BLaER1 (cell line): ENCODE measurements at regions not wholly inside any gene's neighbourhood (a gene's known extent, or its start where the extent isn't known, plus 50 kb on each side); places are given as distances from the start of the nearest gene placed in this dataset.

Experiments used
- H3K27ac ChIP-seq: shearing (Covaris generic); formaldehyde crosslinking; 2 replicates; pipeline ENCODE4 v1.8.1; 2022
- H3K27me3 ChIP-seq: shearing (Covaris generic); formaldehyde crosslinking; 2 replicates; pipeline ENCODE4 v1.8.1; 2022
- H3K36me3 ChIP-seq: shearing (Covaris generic); formaldehyde crosslinking; 2 replicates; pipeline ENCODE4 v1.8.1; 2022
- H3K4me1 ChIP-seq: shearing (Covaris generic); formaldehyde crosslinking; 2 replicates; pipeline ENCODE4 v1.8.1; 2022
- H3K4me2 ChIP-seq: shearing (Covaris generic); formaldehyde crosslinking; 2 replicates; pipeline ENCODE4 v1.8.1; 2022
- H3K4me3 ChIP-seq: shearing (Covaris generic); formaldehyde crosslinking; 2 replicates; pipeline ENCODE4 v1.8.1; 2022
- H3K9ac ChIP-seq: shearing (Covaris generic); formaldehyde crosslinking; 2 replicates; pipeline ENCODE4 v1.8.1; 2022
- H3K9me3 ChIP-seq: shearing (Covaris generic); formaldehyde crosslinking; 2 replicates; pipeline ENCODE4 v1.8.1; 2022
- H4K20me1 ChIP-seq: shearing (Covaris generic); formaldehyde crosslinking; 2 replicates; pipeline ENCODE4 v1.8.1; 2022
- Cebpa-rat ChIP-seq: shearing (Covaris generic); IDR thresholded peaks from 2 replicates; pipeline ENCODE4 v1.8.1; 2022

DNA sequence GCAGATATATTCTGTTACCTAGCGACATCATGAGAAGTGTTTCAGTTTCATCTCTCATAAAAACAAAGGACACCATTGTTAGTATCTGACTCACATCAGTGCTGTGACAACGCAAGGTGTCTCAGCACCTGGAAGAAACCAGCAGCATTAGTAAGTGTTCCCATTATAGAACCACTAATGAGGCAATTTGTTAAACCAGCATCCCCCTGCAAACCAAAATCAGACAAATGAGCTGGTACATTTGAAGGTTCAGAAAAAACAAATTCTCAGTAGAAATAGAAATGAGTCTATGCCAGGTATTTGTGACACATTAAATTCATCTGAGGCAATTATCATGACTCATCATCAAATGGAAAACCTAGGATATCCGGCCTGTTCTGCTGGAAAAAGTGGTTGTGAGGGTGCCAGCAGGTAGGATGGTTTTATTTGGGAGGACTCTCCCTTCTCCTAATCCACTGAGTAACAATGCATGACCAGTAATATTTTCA, 151.7 kb downstream of the TMEM200A start:
- H3K27ac ChIP-seq: no peak overlapping the region

DNA sequence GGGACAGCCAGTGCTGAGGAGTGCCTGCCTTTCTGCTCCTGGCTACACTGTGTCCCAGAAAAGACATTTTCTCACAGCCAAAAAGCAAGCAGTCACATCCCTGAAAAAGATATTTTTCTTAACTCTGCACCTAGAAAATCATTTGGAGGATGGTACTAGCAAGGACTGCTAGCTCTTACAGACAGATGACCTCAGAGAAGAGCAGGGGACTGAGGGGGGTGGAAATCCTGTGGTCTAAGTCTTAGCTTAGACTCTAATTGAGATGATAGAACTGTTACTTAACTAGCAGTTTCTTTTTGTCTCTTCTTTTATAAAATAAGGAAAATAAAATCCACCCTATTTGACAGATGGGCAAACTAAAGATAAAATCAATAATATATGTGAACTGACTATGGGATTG, 152.8 kb downstream of the TMEM200A start:
- Histone ChIP-seq H4K20me1 (no peaks in the 10 kb centered on the region), H3K27ac (no peak overlapping the region), H3K9ac (no peak overlapping the region), H3K4me1 (peaks cover 29% of the 10 kb centered on the region), H3K4me3 (no peak overlapping the region), H3K9me3 (peaks cover 5% of the 10 kb centered on the region; the same call in 1 of the 2 replicates), H3K27me3 (no peaks in the 10 kb centered on the region), H3K4me2 (no peak overlapping the region), H3K36me3 (no peaks in the 10 kb centered on the region)
- no peak for TF ChIP-seq Cebpa-rat

More for the DNA sequence above, 151.7 kb downstream of the TMEM200A start:
- no peaks in the 10 kb centered on the region for H3K36me3 ChIP-seq
- no peak overlapping the region for H3K4me3 ChIP-seq
- no peak overlapping the region for H3K4me2 ChIP-seq
- H3K4me1 ChIP-seq: peaks cover 33% of the 10 kb centered on the region
- H3K9ac ChIP-seq: no peak overlapping the region
- peaks cover 5% of the 10 kb centered on the region; the same call in 1 of the 2 replicates for H3K9me3 ChIP-seq
- no peaks in the 10 kb centered on the region for H4K20me1 ChIP-seq
- no peak for TF ChIP-seq Cebpa-rat
- H3K27me3 ChIP-seq: no peaks in the 10 kb centered on the region

DNA sequence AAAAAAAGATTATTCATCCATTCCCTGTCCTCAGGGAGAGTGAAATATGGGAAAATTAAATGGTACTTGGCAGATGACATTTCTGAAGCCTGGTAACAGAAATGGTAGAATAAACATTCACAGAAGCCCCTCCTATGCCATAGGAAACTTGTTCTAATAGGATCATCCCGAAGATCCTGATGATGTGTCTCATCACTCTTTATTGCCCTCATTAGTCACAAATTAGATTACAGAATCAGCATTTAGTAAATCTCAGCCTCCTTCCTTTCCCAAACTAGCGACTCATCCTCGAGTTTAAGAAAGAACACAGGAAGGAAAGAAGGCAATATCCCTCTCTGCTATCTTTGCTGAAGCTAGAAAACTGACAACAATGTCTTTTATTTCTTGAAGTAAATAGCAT, 154.4 kb downstream of the TMEM200A start:
- Histone ChIP-seq H3K4me2 (no peak overlapping the region), H3K9me3 (peaks cover 5% of the 10 kb centered on the region; the same call in 1 of the 2 replicates), H3K27me3 (no peaks in the 10 kb centered on the region), H3K27ac (no peak overlapping the region), H3K9ac (no peak overlapping the region), H3K36me3 (no peaks in the 10 kb centered on the region), H3K4me1 (peaks cover 31% of the 10 kb centered on the region), H3K4me3 (no peak overlapping the region), H4K20me1 (no peaks in the 10 kb centered on the region)
- TF ChIP-seq Cebpa-rat: no peak

DNA sequence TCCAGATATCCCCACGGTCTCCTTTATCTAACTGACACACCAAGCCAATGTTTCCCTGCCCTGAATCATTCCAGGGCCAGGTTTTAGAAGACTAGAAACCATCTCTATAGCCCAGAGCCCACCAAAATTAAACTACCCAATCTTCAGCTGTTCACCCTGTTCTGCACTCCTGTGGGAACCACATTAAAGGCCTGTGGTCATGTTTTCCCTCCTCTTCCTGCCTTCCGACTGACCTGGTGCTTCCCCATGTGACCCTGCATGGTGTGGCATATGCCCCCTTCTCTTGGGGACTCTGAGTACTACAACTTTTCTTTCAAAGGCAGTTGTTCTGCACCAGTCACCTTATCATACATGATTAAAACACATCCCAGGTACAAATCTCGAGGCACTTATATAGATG, 155.0 kb downstream of the TMEM200A start:
- H3K9me3 ChIP-seq: peaks cover 5% of the 10 kb centered on the region; the same call in 1 of the 2 replicates

DNA sequence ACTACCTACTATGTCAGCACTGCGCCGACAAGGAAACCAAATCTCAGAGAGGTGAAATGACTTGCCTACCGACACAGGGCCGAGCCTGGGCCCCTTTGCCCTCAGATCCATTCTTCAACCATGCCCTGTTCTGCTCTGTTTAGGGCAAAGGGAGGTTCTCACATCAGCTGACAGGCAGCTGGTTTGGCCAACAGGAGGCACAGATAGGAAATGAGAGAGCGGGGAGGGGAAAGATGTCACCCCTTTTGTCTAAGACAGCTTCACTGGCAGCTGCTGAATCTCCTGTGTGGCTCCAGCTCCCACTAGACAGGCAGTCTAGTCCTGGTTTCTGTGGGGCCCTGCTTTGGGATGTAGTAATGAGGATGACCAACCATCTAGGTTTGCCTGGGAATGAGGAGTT, 158.7 kb downstream of the TMEM200A start:
- no peak for TF ChIP-seq Cebpa-rat
- Histone ChIP-seq H3K4me3 (no peak overlapping the region), H3K4me1 (peaks cover 46% of the 10 kb centered on the region), H3K4me2 (peak overlapping the region; percentile 73), H3K36me3 (no peaks in the 10 kb centered on the region), H3K9me3 (peaks cover 8% of the 10 kb centered on the region), H3K27me3 (no peaks in the 10 kb centered on the region), H4K20me1 (no peaks in the 10 kb centered on the region), H3K27ac (peak overlapping the region; percentile 39; the same call in 1 of the 2 replicates), H3K9ac (no peak overlapping the region)

More for the DNA sequence above, 155.0 kb downstream of the TMEM200A start:
- Histone ChIP-seq H3K36me3 (no peaks in the 10 kb centered on the region), H3K4me2 (peak overlapping the region; percentile 28), H3K4me1 (peaks cover 37% of the 10 kb centered on the region), H3K27ac (no peak overlapping the region), H3K27me3 (no peaks in the 10 kb centered on the region), H4K20me1 (no peaks in the 10 kb centered on the region), H3K4me3 (no peak overlapping the region), H3K9ac (no peak overlapping the region)
- TF ChIP-seq Cebpa-rat: no peak

DNA sequence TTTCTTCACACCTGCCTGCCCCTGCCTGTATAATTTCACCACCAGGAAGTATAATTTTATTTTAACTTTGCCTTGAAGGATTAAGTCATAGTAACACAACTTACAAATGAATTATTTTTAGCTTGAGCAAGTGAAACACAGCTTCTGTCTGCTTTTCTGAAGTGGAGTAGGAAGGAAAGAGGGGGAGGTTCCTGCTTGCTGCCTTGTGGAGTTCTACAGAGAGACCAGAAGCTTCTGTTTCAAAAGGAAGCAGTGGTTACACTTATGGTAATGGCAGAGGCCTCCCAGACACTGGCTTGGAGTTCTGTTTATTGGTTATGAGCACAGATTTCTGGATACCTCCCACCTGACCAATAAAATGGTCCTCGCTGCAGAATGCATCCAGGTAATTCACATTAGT, 159.6 kb downstream of the TMEM200A start:
- H3K27ac ChIP-seq: peak overlapping the region; percentile 39; the same call in 1 of the 2 replicates
- no peaks in the 10 kb centered on the region for H4K20me1 ChIP-seq
- H3K4me3 ChIP-seq: no peak overlapping the region
- no peaks in the 10 kb centered on the region for H3K27me3 ChIP-seq
- H3K9me3 ChIP-seq: peaks cover 8% of the 10 kb centered on the region
- peak overlapping the region; percentile 73 for H3K4me2 ChIP-seq
- H3K9ac ChIP-seq: no peak overlapping the region
- H3K36me3 ChIP-seq: no peaks in the 10 kb centered on the region
- H3K4me1 ChIP-seq: peaks cover 55% of the 10 kb centered on the region
- no peak for TF ChIP-seq Cebpa-rat

DNA sequence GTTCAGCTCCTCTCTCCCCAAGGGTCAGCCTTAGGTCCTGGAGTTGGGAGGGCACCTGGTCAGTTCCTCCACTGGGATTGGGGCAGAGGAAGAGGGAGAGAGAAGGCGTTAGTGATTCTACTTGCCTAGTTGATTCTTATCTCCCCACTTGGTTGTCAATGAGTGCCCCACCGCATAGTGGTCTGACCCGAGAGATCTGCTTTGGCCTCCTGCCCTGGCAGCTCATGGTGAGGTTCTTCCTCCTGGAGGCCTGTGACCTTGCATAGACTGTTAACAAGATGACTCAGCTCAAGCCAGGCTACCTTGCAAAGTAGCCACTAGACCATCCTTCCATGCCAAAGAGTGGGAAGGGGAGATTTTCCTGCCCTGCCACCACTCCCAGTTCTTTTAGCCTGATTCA, 160.6 kb downstream of the TMEM200A start:
- H4K20me1 ChIP-seq: no peaks in the 10 kb centered on the region
- H3K9me3 ChIP-seq: peaks cover 3% of the 10 kb centered on the region; the same call in 1 of the 2 replicates
- peaks cover 51% of the 10 kb centered on the region for H3K4me1 ChIP-seq
- H3K9ac ChIP-seq: no peak overlapping the region
- peak overlapping the region; percentile 73 for H3K4me2 ChIP-seq
- TF ChIP-seq Cebpa-rat: no peak
- H3K4me3 ChIP-seq: no peak overlapping the region
- H3K27ac ChIP-seq: no peak overlapping the region
- no peaks in the 10 kb centered on the region for H3K27me3 ChIP-seq
- no peaks in the 10 kb centered on the region for H3K36me3 ChIP-seq

DNA sequence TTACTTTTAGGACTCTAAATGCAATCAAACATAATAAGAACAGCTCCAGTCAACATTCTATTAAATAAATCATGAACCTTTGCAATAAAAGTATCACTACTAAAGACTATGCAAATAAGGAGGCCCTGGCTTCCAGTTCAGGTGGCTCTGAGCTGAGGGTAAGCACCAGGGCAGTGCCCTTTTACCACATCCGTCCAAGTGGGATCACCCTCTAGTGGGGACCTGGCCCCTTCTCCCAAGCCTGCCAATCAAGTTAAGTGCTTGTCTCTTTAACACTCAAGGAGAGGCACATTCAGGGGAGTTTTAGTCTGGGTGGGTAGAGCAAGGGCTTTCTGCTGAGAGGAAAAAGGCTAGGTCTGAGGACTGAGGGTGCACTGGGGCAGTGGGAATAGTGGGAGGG, 161.4 kb downstream of the TMEM200A start:
- H3K4me2 ChIP-seq: no peak overlapping the region
- H3K27me3 ChIP-seq: no peaks in the 10 kb centered on the region
- TF ChIP-seq Cebpa-rat: no peak
- no peak overlapping the region for H3K9ac ChIP-seq
- H3K4me3 ChIP-seq: no peak overlapping the region
- no peaks in the 10 kb centered on the region for H3K36me3 ChIP-seq
- no peak overlapping the region for H3K27ac ChIP-seq
- H3K9me3 ChIP-seq: peaks cover 3% of the 10 kb centered on the region; the same call in 1 of the 2 replicates
- H3K4me1 ChIP-seq: peaks cover 51% of the 10 kb centered on the region
- H4K20me1 ChIP-seq: no peaks in the 10 kb centered on the region

DNA sequence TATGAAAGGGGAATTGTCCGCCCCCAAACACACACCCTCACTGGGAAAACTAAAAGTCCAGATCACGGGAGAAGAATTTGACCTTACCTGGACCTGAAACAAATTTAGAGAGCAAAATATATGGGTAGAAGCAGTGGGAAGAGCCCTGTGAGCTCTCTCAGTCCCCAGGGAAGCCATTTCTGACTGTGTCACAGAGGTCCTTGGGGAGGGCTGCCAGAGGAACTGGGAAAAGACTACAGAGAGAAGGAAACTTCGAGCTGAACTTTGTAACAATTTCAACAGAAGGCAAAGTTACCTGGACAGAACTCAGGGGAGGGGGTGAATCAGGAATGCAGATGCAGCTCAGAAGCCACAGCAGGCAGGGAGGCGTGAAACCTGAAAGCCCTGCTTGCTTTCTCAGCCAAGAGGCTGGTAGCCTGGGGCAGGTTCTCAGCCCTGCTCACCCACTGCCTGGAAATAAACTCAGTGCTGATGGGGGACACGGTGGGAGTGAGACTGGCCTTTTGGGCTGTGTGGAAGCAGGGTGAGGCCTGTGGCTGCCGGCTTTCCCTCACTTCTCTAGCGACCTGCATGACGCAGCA, 163.8 kb downstream of the TMEM200A start:
- Histone ChIP-seq H3K27ac (peak overlapping the region; percentile 42; the same call in 1 of the 2 replicates), H3K36me3 (no peaks in the 10 kb centered on the region), H3K4me2 (peak overlapping the region; percentile 63), H3K4me1 (peaks cover 38% of the 10 kb centered on the region), H3K9me3 (peaks cover 3% of the 10 kb centered on the region; the same call in 1 of the 2 replicates), H3K27me3 (no peaks in the 10 kb centered on the region), H4K20me1 (no peaks in the 10 kb centered on the region), H3K4me3 (no peak overlapping the region), H3K9ac (no peak overlapping the region)
- TF ChIP-seq Cebpa-rat: no peak

DNA sequence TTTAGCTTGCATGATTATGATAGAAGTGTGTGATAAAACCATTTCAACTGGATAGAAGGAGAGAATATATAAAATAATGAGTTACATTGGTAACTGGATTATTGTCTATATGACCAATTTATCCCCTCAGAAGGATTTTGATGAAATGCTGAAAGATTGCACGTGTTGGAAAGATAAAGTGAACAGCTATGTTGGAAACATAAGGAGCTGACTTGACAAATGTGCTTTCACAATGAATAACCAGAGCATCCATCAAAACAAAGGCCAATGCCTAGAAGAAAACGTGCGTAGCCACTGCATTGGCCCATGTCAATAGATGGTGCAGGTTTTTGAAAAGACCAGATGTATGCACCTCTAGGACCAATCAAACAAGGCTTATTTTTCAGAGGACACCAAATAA, 168.8 kb downstream of the TMEM200A start:
- Histone ChIP-seq H3K9ac (no peak overlapping the region), H3K9me3 (peaks cover 30% of the 10 kb centered on the region), H4K20me1 (no peaks in the 10 kb centered on the region), H3K27ac (no peak overlapping the region), H3K4me3 (no peak overlapping the region), H3K4me2 (no peak overlapping the region), H3K4me1 (peaks cover 11% of the 10 kb centered on the region), H3K27me3 (no peaks in the 10 kb centered on the region), H3K36me3 (no peaks in the 10 kb centered on the region)
- no peak for TF ChIP-seq Cebpa-rat
